Thymus (tissue), 11 donors: ENCODE measurements at regions not wholly inside any gene's neighbourhood (a gene's known extent, or its start where the extent isn't known, plus 50 kb on each side); places are given as distances from the start of the nearest gene placed in this dataset.
"Not testable (repeated sequence)": the region's sequence is repeated elsewhere in the genome, so short reads cannot be mapped to it uniquely, and the experiment has no call there.

Source experiments
- DNase-seq, 9 donors: peaks; one replicate each; pipeline ENCODE4 v3.0.0-alpha.2; 2013; ENCODE audit warnings: low spot score in 9 of 9, low read depth in 6 of 9, missing footprints in 1 of 9
- H3K27ac ChIP-seq, 2 donors: one replicate each; pipeline ENCODE4 v1.5.1; 2013; ENCODE audit warnings: control low read depth in 1 of 2, low read depth in 1 of 2, low read length in 1 of 2, mild to moderate bottlenecking in 1 of 2, moderate library complexity in 1 of 2
- H3K27me3 ChIP-seq, 2 donors: one replicate each; pipeline ENCODE4 v1.5.1; 2013; ENCODE audit warnings: low read length in 1 of 2; ENCODE audit not compliant: control insufficient read depth in 2 of 2, insufficient read depth in 1 of 2
- H3K36me3 ChIP-seq, 2 donors: one replicate each; pipeline ENCODE4 v1.5.1; 2013; ENCODE audit warnings: low read length in 1 of 2, mild to moderate bottlenecking in 1 of 2, moderate library complexity in 1 of 2; ENCODE audit not compliant: control insufficient read depth in 2 of 2, insufficient read depth in 2 of 2
- H3K4me1 ChIP-seq, 2 donors: one replicate each; pipeline ENCODE4 v1.5.1; 2013; ENCODE audit warnings: low read length in 2 of 2; ENCODE audit not compliant: control insufficient read depth in 2 of 2, insufficient read depth in 2 of 2
- H3K4me3 ChIP-seq, 2 donors: one replicate each; pipeline ENCODE4 v1.5.1; 2013; ENCODE audit warnings: low read length in 2 of 2, control low read depth in 1 of 2, mild to moderate bottlenecking in 1 of 2
- H3K9me3 ChIP-seq, 2 donors: one replicate each; pipeline ENCODE4 v1.5.1; 2013; ENCODE audit warnings: low read length in 1 of 2, mild to moderate bottlenecking in 1 of 2; ENCODE audit not compliant: control insufficient read depth in 2 of 2, insufficient read depth in 1 of 2
- WGBS: extraction: QIAGEN DNeasy Blood & Tissue Kit; methylation state at CpG from one replicate; pipeline ENCODE4 v1.1.7; 2013; 5-methylcytosine and 5-hydroxymethylcytosine counted together
- donor health status: healthy.

DNA sequence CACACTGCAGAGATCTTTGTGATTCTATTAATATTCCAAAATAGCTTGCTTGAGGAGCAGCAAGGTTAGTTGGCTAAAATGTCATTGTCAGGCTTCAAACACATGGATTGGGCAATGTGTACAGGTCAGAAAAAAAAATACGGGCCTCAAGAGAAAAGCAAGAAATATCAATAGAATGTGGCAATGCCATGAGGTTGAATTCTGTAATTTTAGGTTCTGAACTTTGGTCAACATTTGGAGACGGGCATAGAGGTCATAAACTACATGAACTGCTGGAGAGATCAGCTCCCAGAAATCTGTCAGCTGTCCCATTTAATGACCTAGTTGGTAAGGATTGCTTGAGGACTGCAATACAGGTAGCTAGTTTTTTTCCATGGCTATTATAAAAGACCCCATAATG is 445.8 kb downstream of the HTR1B start:
- Histone ChIP-seq H3K4me3 (no peak overlapping the region), H3K27me3 (no peaks in the 10 kb centered on the region), H3K27ac (no peak overlapping the region), H3K4me1 (no peaks in the 10 kb centered on the region), H3K36me3 (no peaks in the 10 kb centered on the region), H3K9me3 (no peaks in the 10 kb centered on the region)
- 91% methylated on average over 2 of the region's 2 CpGs for WGBS
- DNase-seq, result no peak

DNA sequence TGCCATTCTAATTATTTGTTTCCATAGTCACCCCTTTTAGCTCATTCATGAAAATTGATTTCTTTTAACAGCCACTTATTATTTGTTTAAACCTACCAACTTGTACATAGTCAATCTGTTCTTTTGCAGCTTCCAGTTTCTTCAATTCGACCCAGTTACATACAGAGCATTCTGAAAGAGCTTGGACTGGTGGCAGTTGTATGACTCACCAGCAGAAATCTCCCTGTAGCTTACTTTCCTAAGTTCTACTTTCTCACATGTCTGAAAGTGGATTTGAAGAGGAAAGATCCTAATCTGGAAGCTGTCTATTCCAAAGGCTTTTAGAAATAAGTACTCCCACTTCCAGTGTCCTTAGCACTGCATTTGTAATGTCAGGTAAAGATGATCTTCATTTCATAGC is 447.9 kb downstream of the HTR1B start:
- WGBS, result 56% methylated on average over 1 of the region's 1 CpG
- Histone ChIP-seq H3K27ac (no peak overlapping the region), H3K9me3 (peaks cover 2 to 16% of the 10 kb centered on the region in 2 donors), H3K4me1 (no peaks in the 10 kb centered on the region), H3K4me3 (no peak overlapping the region), H3K36me3 (no peaks in the 10 kb centered on the region), H3K27me3 (no peaks in the 10 kb centered on the region)
- no peak for DNase-seq

DNA sequence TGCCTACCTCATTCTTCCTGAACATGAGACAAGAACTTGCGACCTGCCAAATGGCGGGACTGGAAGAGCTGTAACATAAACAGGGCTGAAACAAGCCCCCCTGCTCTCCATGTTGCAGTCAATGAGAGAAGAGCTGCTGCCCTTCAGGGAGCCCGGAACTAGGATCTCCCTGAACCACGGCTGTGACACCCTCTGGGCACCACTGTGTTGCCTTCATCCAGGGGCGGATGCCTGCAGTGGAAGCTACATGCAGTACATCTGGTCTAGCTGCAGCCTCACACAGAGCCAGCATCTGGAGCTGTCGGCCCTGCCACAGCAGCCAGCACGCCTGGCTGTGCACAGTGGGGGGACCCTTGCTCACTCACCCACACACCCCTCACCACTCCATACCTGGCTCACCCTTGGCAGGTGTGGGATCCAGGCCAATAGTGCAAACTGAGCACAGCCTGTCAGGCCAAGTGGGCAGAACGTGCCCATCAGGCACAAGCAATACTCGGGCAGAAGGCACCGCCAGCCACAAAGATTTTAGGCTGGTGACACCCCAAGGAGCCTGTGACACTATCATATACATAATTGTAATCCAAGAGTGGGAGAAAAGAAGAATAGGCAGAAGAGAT is 451.3 kb downstream of the HTR1B start:
- Histone ChIP-seq H3K27me3 (no peaks in the 10 kb centered on the region), H3K4me1 (no peaks in the 10 kb centered on the region), H3K27ac (no peak overlapping the region), H3K36me3 (no peaks in the 10 kb centered on the region), H3K4me3 (no peak overlapping the region), H3K9me3 (peaks cover 2 to 16% of the 10 kb centered on the region in 2 donors)
- 95% methylated on average over 10 of the region's 10 CpGs for WGBS
- DNase-seq, result no peak

DNA sequence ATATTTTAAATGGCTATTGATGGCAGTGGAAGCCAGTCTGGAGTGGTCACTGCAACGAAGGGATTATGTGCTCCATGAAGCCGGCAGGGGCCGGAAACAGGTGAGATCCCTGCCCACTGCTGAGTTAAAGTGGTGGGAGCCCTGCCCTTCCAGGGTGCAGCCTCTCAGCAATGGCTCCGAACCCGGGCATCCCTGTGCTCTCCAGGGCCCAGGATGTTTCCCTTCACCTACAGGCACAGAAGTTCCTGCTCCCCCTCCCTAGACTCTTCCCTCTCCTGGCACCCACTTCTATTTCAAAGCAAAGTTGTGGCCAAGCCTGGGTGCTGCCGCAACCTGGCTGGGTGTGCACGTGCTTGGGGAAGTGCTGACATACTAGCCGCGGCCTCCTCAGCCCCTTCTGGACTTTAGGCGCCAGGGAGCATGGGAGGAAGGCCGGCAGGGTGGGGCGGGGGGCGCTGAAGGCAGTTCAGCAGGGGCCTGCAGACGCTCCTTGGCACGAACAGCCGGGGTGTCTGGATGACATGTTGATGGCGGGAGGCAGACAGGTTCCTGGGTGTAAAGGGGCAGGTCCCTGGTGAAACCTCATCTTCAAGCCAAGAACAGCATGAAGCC is 452.3 kb downstream of the HTR1B start:
- H3K27ac ChIP-seq, result no peak overlapping the region
- WGBS, result 96% methylated on average over 17 of the region's 17 CpGs
- no peaks in the 10 kb centered on the region for H3K4me1 ChIP-seq
- H3K36me3 ChIP-seq, result no peaks in the 10 kb centered on the region
- H3K27me3 ChIP-seq, result no peaks in the 10 kb centered on the region
- peaks cover 2 to 16% of the 10 kb centered on the region in 2 donors for H3K9me3 ChIP-seq
- no peak overlapping the region for H3K4me3 ChIP-seq
- DNase-seq, result no peak

DNA sequence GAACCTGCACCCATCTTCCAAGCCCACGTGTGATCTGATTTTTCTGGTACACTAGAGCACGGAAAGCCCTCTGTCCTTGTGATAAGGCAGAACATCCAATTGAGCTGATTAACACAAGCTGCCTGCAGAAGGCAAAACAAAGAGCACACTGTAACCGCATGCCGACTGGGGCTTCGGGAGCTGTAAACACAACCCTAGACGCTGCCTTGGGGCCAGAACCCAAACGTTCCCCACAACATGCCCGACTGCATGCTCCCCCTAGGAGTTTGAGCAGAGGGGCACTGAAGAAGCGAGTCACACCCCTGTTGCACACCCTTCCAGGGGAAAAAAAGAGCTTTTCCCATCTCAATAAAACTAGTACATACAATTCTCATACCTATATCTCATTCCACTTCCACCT is 470.7 kb downstream of the HTR1B start:
- WGBS, result 91% methylated on average over 9 of the region's 9 CpGs
- Histone ChIP-seq H3K4me3 (no peak overlapping the region), H3K27me3 (no peaks in the 10 kb centered on the region), H3K4me1 (no peaks in the 10 kb centered on the region), H3K9me3 (peaks cover 0 to 28% of the 10 kb centered on the region in 2 donors), H3K36me3 (no peaks in the 10 kb centered on the region), H3K27ac (no peak overlapping the region)
- DNase-seq, result no peak

DNA sequence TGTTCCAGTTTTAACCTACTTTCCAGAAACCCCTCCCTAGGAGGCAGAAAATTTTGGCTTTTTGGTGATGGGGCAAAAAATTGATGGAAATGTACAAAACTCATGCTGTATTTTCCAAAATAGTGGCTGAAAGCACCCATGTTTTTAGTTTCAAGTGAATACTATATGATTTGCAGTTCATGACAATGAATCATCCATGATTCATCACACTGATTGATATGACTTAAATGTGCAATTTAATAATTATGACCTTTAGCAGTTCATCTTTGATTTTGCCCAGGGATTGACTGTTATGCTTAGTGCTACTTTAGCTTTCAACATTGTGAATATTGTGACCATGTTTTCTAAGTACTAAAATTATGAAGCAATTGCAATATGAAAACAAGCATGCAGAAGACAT is 478.7 kb downstream of the HTR1B start:
- H3K27me3 ChIP-seq, result no peaks in the 10 kb centered on the region
- no peak overlapping the region for H3K4me3 ChIP-seq
- H3K27ac ChIP-seq, result no peak overlapping the region
- H3K4me1 ChIP-seq, result no peaks in the 10 kb centered on the region
- no peaks in the 10 kb centered on the region for H3K36me3 ChIP-seq
- no peak for DNase-seq
- peaks cover 0 to 14% of the 10 kb centered on the region in 2 donors for H3K9me3 ChIP-seq

DNA sequence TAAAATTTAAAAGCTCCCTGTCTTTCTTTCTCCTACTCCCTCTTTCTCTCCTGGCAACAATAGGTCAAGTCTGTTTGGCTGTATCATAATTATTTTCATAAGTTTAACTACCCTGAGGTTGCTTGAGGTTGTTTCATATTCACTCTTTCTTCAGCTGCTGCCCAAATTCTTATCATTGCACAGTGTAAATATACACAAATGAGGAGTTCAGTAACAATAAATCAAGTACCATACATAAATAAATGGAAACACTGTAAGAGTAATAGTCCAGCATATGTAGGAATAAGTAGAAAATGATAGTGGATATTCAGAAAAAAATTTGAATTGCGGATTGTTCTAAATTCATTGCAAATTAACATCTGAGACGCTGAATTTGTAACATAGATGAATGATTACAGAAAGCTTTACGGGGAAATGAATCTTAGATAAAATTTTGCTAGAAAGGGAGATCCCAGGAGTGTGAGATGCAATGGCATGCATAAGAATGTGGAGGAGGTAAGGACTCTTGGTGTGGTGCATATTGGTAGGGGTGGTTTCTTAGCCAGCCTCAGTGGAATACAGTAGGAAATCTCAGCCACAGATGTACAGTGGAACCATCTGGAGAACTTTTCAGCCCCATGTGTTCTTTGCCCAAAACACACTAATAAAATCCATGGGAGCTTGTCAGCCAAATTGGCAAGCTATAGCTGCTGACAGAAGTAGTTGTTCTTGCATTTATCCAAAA is 480.7 kb downstream of the HTR1B start:
- H3K36me3 ChIP-seq, result no peaks in the 10 kb centered on the region
- no peaks in the 10 kb centered on the region for H3K27me3 ChIP-seq
- no peak overlapping the region for H3K4me3 ChIP-seq
- DNase-seq, result no peak
- no peak overlapping the region for H3K27ac ChIP-seq
- H3K9me3 ChIP-seq, result no peaks in the 10 kb centered on the region
- no peaks in the 10 kb centered on the region for H3K4me1 ChIP-seq
- WGBS, result 91% methylated on average over 3 of the region's 3 CpGs

DNA sequence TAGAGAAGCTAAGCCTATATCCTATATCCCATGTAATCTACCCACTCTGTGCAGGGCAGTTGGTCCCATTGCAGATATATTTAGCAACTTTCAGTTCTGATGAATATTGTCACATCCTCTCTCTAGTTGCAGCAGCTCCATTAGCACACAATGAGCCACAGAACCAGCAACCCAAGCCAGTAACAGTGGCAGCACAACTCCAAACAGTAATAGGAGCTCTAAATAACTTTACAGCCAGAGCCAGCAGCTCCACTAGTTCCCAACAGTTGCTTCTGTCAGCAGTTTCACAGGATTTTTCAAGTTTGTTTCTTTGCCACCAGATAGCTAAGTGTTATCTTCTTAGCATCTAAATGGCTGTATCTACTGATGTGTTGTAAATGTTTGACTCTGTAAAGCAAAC is 490.8 kb downstream of the HTR1B start:
- H3K9me3 ChIP-seq, result no peaks in the 10 kb centered on the region
- H3K4me1 ChIP-seq, result no peaks in the 10 kb centered on the region
- DNase-seq, result no peak
- H3K27ac ChIP-seq, result no peak overlapping the region
- H3K27me3 ChIP-seq, result no peaks in the 10 kb centered on the region
- no peaks in the 10 kb centered on the region for H3K36me3 ChIP-seq
- H3K4me3 ChIP-seq, result no peak overlapping the region

DNA sequence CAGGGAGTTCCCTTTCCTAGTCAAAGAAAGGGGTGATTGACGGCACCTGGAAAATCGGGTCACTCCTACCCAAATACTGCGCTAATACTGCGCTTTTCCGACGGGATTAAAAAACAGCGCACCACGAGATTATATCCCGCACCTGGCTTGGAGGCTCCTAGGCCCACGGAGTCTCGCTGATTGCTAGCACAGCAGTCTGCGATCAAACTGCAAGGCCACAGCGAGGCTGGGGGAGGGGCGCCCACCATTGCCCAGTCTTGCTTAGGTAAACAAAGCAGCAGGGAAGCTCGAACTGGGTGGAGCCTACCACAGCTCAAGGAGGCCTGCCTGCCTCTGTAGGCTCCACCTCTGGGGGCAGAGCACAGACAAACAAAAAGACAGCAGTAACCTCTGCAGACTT is 504.1 kb downstream of the HTR1B start:
- H3K27ac ChIP-seq, H3K4me1 ChIP-seq, H3K9me3 ChIP-seq, H3K27me3 ChIP-seq, DNase-seq, H3K36me3 ChIP-seq, H3K4me3 ChIP-seq: not testable (repeated sequence)
- WGBS, result 94% methylated on average over 15 of the region's 15 CpGs
